H1 (cell line): ENCODE measurements at regions not wholly inside any gene's neighbourhood (a gene's known extent, or its start where the extent isn't known, plus 50 kb on each side); places are given as distances from the start of the nearest gene placed in this dataset.

Source experiments
- BACH1 ChIP-seq: IDR thresholded peaks from 2 replicates; pipeline ENCODE4 v1.6.1; 2012; ENCODE audit warnings: low read length, improper control_type of control experiment
- BCL11A ChIP-seq, 2 experiments: IDR thresholded peaks; one replicate each; pipeline ENCODE4 v1.6.1; 2011; ENCODE audit warnings: low read depth in 2 of 2, low read length in 2 of 2, mild to moderate bottlenecking in 2 of 2
- CEBPB ChIP-seq: IDR thresholded peaks from 2 replicates; pipeline ENCODE4 v1.6.1; 2012; ENCODE audit warnings: low read depth, low read length
- CREB1 ChIP-seq: IDR thresholded peaks from 2 replicates; pipeline ENCODE4 v1.6.1; 2012; ENCODE audit warnings: inconsistent platforms
- CTBP2 ChIP-seq: IDR thresholded peaks from 2 replicates; pipeline ENCODE4 v1.7.0; 2011; ENCODE audit warnings: borderline replicate concordance, mild to moderate bottlenecking, moderate library complexity, mixed read lengths, low read length; ENCODE audit not compliant: insufficient read depth, insufficient read length
- EGR1 ChIP-seq: IDR thresholded peaks from 2 replicates; pipeline ENCODE4 v1.6.1; 2011; ENCODE audit warnings: low read depth, low read length, borderline replicate concordance
- EP300 ChIP-seq, 2 experiments: IDR thresholded peaks; 1 replicate in 1 of 2; 2 replicates in 1 of 2; pipeline ENCODE4 v1.6.1; 2011 to 2012; ENCODE audit warnings: low read depth in 2 of 2, low read length in 2 of 2, mild to moderate bottlenecking in 2 of 2, borderline replicate concordance in 1 of 2, inconsistent platforms in 1 of 2, moderate library complexity in 1 of 2
- EZH2 ChIP-seq: fragments of 200-600 bp; sonication (generic); IDR thresholded peaks from 2 replicates; pipeline ENCODE4 v1.7.1; 2012; ENCODE audit warnings: low read depth, mild to moderate bottlenecking, moderate library complexity, low read length, inconsistent platforms; ENCODE audit not compliant: severe bottlenecking
- FOSL1 ChIP-seq: IDR thresholded peaks from 2 replicates; pipeline ENCODE4 v1.6.1; 2011; ENCODE audit warnings: mild to moderate bottlenecking, low read depth, low read length, moderate library complexity; ENCODE audit not compliant: insufficient read depth
- GABPA ChIP-seq: IDR thresholded peaks from 2 replicates; pipeline ENCODE4 v1.6.1; 2011; ENCODE audit warnings: mild to moderate bottlenecking, low read length, moderate library complexity, borderline replicate concordance; ENCODE audit not compliant: insufficient read depth
- MAFK ChIP-seq: IDR thresholded peaks from 2 replicates; pipeline ENCODE4 v1.6.1; 2012; ENCODE audit warnings: low read depth, mild to moderate bottlenecking, improper control_type of control experiment, low read length
- NRF1 ChIP-seq: IDR thresholded peaks from 2 replicates; pipeline ENCODE4 v1.6.1; 2011; ENCODE audit warnings: mild to moderate bottlenecking, low read depth, low read length, improper control_type of control experiment
- PHF8 ChIP-seq: fragments of 200-600 bp; sonication (generic); conservative IDR thresholded peaks from 2 replicates; pipeline ENCODE4 v1.7.1; 2012; ENCODE audit warnings: low read depth, mild to moderate bottlenecking, inconsistent platforms, low read length, moderate library complexity
- POLR2A ChIP-seq, 2 experiments: IDR thresholded peaks; 1 replicate in 1 of 2; 2 replicates in 1 of 2; pipeline ENCODE4 v1.6.1; 2011; ENCODE audit warnings: low read depth in 2 of 2, low read length in 2 of 2, mild to moderate bottlenecking in 2 of 2; ENCODE audit errors: control extremely low read depth in 1 of 2
- POU5F1 ChIP-seq: IDR thresholded peaks from 2 replicates; pipeline ENCODE4 v1.6.1; 2011; ENCODE audit warnings: low read depth, mild to moderate bottlenecking, low read length, moderate library complexity
- RNF2 ChIP-seq: fragments of 200-900, 300-1000 bp; sonication (generic); IDR thresholded peaks from 2 replicates; pipeline ENCODE4 v1.7.1; 2016; ENCODE audit warnings: borderline replicate concordance, low read depth, mild to moderate bottlenecking, antibody characterized with exemption, low read length; ENCODE audit not compliant: poor library complexity, severe bottlenecking; ENCODE audit errors: missing control alignments
- SIRT6 ChIP-seq: IDR thresholded peaks from one replicate; pipeline ENCODE4 v1.7.1; 2012; ENCODE audit warnings: low read length, inconsistent platforms
- SIX5 ChIP-seq: IDR thresholded peaks from 2 replicates; pipeline ENCODE4 v1.6.1; 2011; ENCODE audit warnings: mild to moderate bottlenecking, low read depth, low read length
- SP2 ChIP-seq: IDR thresholded peaks from 2 replicates; pipeline ENCODE4 v1.6.1; 2012; ENCODE audit warnings: mild to moderate bottlenecking, low read length, inconsistent platforms
- SP4 ChIP-seq: IDR thresholded peaks from 2 replicates; pipeline ENCODE4 v1.6.1; 2012; ENCODE audit warnings: low read length, inconsistent platforms
- SRF ChIP-seq: IDR thresholded peaks from 2 replicates; pipeline ENCODE4 v1.6.1; 2011; ENCODE audit warnings: mild to moderate bottlenecking, low read depth, low read length, moderate library complexity
- TAF1 ChIP-seq: IDR thresholded peaks from 2 replicates; pipeline ENCODE4 v1.6.1; 2011; ENCODE audit warnings: mild to moderate bottlenecking, low read depth, low read length
- TBP ChIP-seq: IDR thresholded peaks from 2 replicates; pipeline ENCODE4 v1.6.1; 2011; ENCODE audit warnings: low read depth, low read length, improper control_type of control experiment
- YY1 ChIP-seq: IDR thresholded peaks from 2 replicates; pipeline ENCODE4 v1.6.1; 2011; ENCODE audit warnings: low read depth, mild to moderate bottlenecking, low read length
- ZNF274 ChIP-seq: IDR thresholded peaks from 2 replicates; pipeline ENCODE4 v1.7.0; 2012; ENCODE audit warnings: low read length, borderline replicate concordance; ENCODE audit errors: extremely low read depth
- TF ChIP-seq, protein P1 (sequence below), 3 experiments: IDR thresholded peaks; 1 replicate in 2 of 3; 2 replicates in 1 of 3; pipeline versions ENCODE4 v1.5.1 to v1.6.1; 2011; ENCODE audit warnings: low read length in 3 of 3, mild to moderate bottlenecking in 3 of 3, inconsistent platforms in 2 of 3, low read depth in 1 of 3, moderate library complexity in 1 of 3; ENCODE audit not compliant: insufficient read depth in 1 of 3; ENCODE audit errors: control extremely low read depth in 1 of 3

DNA sequence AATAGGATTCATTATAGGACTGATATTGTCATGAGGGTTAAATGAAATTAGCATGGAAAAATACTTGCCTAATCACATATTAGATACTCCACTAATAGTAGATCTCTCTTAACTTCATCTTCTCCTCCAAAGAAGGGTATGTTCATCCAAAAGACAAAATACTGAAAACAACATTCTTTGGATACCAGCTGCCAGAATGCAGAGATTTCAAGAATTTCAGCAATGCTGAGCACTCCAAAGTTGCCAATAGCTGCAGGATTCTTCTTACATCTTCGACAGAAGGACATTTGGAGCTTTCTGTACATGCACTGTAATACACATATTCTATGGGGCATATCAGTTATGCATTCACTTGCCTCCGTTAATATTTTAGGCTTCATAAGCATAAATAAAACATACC lies 436.5 kb downstream of the HAPSTR1 start (continued):
- TF ChIP-seq BCL11A (IDR thresholded peaks at IDR 0.05; ENCODE audit: low read depth in 2 of 2, low read length in 2 of 2) (peak; percentile 47 to 67), EZH2 (no peak), RNF2 (no peak), YY1 (peak; percentile 18; the same call in 1 of the 2 replicates), CREB1 (no peak), FOSL1 (no peak), TAF1 (no peak), PHF8 (no peak), EGR1 (no peak), CEBPB (0 out of 2 replicates have a peak, but pooled peaks have one; percentile 25), CTBP2 (no peak), BACH1 (no peak), ZNF274 (no peak), NRF1 (no peak), SIRT6 (no peak), MAFK (no peak), SP2 (no peak), POLR2A (IDR thresholded peaks at IDR 0.05; ENCODE audit: control extremely low read depth in 1 of 2, low read depth in 2 of 2, low read length in 2 of 2) (no peak), TBP (no peak), SIX5 (no peak), SP4 (no peak), SRF (no peak), GABPA (no peak), EP300 (IDR thresholded peaks at IDR 0.05; ENCODE audit: borderline replicate concordance in 1 of 2, low read depth in 2 of 2, low read length in 2 of 2) (peak in 1 of 2 experiments; percentile 93; a peak in 2 of 3 replicates), POU5F1 (no peak)
- TF ChIP-seq, protein P1, sequence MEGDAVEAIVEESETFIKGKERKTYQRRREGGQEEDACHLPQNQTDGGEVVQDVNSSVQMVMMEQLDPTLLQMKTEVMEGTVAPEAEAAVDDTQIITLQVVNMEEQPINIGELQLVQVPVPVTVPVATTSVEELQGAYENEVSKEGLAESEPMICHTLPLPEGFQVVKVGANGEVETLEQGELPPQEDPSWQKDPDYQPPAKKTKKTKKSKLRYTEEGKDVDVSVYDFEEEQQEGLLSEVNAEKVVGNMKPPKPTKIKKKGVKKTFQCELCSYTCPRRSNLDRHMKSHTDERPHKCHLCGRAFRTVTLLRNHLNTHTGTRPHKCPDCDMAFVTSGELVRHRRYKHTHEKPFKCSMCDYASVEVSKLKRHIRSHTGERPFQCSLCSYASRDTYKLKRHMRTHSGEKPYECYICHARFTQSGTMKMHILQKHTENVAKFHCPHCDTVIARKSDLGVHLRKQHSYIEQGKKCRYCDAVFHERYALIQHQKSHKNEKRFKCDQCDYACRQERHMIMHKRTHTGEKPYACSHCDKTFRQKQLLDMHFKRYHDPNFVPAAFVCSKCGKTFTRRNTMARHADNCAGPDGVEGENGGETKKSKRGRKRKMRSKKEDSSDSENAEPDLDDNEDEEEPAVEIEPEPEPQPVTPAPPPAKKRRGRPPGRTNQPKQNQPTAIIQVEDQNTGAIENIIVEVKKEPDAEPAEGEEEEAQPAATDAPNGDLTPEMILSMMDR (IDR thresholded peaks at IDR 0.05; ENCODE audit: control extremely low read depth in 1 of 3, insufficient read depth in 1 of 3, low read depth in 1 of 3, low read length in 3 of 3): no peak
